Mononuclear cell (primary cell): ENCODE measurements at regions not wholly inside any gene's neighbourhood (a gene's known extent, or its start where the extent isn't known, plus 50 kb on each side); places are given as distances from the start of the nearest gene placed in this dataset.

Experiments
- H3K27me3 ChIP-seq: 2 replicates; pipeline ENCODE4 v1.6.0; 2011; ENCODE audit warnings: low read length, control low read depth; ENCODE audit not compliant: insufficient read depth
- H3K4me1 ChIP-seq: 2 replicates; pipeline ENCODE4 v1.5.1; 2011; ENCODE audit warnings: mild to moderate bottlenecking, low read length, control low read depth; ENCODE audit not compliant: insufficient read depth
- H3K4me3 ChIP-seq: 2 replicates; pipeline ENCODE4 v1.5.1; 2011; ENCODE audit warnings: mild to moderate bottlenecking, low read length, moderate library complexity
- H3K9me3 ChIP-seq: 2 replicates; pipeline ENCODE4 v1.5.1; 2011; ENCODE audit warnings: low read depth, mild to moderate bottlenecking, control low read depth, low read length

DNA sequence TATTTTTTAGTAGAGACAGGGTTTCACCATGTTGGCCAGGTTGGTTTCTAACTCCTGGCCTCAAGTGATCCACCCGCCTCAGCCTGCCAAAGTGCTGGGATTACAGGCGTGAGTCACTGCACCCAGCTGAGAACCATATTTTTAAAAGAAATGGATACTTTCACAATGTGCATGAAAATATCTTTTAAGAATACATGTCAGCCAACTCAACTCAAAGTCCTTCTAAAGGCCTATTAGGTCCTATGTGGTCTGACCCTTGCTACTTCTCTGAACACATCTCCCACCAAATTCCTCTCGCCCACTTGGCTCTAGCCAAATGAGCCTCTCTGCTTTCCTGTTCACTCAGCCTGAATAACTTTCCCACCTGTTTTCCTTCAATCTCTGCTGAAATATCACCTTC lies 119.6 kb downstream of the MTX2 start:
- no peak overlapping the region for H3K4me3 ChIP-seq
- no peaks in the 10 kb centered on the region for H3K9me3 ChIP-seq
- H3K27me3 ChIP-seq = no peaks in the 10 kb centered on the region
- no peaks in the 10 kb centered on the region for H3K4me1 ChIP-seq

DNA sequence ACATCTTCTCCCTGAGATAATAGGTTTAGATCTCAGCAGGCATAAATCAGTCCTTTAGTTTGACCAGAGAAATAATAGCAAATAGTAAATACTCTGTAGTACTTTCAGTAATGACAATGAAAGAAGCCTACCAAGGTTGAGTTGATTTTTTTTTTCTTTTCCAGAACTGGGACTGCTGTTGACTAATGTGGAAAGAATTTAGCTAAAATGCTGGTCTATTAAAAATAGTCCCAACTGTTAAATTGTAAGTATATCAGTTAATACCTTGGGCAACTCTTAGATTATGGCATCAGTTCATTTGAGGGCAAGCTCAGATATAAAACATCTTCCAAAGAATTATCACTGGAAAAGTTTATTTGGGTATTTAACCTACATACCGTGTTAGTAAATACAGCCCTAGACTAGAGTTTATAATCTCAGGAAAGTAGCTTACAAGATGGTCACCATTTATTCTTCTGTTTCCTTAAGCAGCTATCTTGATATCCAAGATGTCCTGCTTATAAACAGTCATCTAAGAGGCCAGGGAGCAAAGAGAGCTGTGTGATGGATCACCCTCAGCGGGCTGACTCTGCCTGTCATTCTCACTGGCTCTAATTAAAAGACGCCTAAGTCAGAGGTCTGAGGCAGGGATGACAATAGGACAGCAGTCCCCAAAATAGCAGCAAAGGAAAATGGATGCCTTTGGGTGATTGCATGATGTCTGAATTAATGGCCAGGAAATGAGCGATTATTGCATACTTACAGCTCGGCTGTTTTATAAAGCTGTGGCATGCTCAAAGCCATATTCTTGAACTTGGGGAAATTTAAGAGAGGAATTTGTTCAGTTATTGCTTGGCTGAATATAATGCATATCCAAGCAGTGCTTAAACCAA lies 121.3 kb downstream of the MTX2 start:
- no peak overlapping the region for H3K4me3 ChIP-seq

DNA sequence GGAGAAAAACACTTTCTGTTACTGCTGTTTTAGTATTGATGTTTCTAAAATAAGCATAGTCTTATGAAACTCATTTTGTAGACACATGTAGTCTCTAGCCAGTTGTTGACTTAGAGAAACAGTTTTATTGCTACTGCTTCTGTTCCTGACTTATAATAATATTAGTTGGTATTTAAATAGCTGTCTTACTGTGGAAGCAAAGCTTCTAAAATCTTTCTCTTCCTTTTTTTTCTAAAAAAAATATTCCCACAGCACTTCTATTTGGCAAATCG lies 121.8 kb downstream of the MTX2 start:
- Histone ChIP-seq H3K4me3 (no peak overlapping the region), H3K9me3 (no peaks in the 10 kb centered on the region)

More for the DNA sequence above, 121.3 kb downstream of the MTX2 start:
- no peaks in the 10 kb centered on the region for H3K27me3 ChIP-seq
- no peaks in the 10 kb centered on the region for H3K9me3 ChIP-seq
- no peaks in the 10 kb centered on the region for H3K4me1 ChIP-seq

DNA sequence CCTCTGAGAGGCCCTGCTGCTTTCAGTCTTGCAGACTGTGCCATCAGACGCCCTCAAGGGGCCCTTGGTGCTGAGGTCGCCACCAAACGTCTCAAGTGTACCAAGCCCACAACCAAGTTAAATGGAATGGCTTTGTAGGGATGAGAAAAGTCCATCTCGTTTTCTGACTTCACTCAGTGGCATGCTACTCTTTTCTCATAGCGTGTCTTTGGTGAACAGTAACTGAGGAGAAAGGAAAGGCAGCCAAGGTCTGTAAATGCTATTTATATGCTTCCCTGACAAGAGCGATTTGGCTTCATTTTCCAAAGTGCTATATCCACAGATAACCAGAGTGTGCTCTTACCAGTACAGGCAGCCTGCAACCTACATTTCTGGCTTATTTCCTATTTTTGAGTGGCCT lies 123.0 kb downstream of the MTX2 start:
- Histone ChIP-seq H3K4me1 (no peaks in the 10 kb centered on the region), H3K27me3 (no peaks in the 10 kb centered on the region), H3K4me3 (no peak overlapping the region), H3K9me3 (no peaks in the 10 kb centered on the region)

More for the DNA sequence above, 121.8 kb downstream of the MTX2 start:
- H3K27me3 ChIP-seq = no peaks in the 10 kb centered on the region
- H3K4me1 ChIP-seq = no peaks in the 10 kb centered on the region

DNA sequence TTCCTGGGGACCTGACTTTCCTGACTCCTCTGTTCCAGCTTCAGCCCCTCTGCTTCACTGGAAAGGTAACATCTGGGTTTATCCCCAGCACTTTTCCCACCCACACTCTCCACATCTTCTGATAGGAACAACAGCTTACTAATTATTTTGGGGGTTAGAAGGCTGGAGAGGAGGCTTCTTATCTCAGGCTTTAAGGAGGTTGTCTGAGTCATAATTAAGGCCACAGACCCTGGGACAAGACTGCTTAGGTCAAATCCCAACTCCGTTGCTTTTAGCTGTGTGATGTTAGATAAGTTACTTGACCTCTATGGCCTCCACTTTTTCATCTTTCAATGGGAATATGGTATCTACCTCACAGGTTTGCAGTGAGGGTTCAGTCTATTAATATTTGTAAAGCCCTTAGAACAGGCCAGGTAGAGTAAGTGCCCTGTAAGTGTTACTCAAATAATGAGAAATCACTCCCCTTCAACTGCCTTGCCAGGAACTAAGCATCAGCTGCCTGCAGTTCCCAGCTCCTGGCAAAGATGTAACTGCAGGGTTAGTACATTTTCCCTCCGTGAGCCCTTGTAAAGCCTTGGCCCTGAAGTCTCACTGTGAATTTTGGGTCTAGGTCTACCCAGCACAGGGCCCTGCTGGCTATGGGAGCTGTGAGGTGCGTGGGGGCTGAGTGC lies 123.6 kb downstream of the MTX2 start:
- Histone ChIP-seq H3K9me3 (no peaks in the 10 kb centered on the region), H3K4me3 (no peak overlapping the region), H3K27me3 (no peaks in the 10 kb centered on the region), H3K4me1 (no peaks in the 10 kb centered on the region)

DNA sequence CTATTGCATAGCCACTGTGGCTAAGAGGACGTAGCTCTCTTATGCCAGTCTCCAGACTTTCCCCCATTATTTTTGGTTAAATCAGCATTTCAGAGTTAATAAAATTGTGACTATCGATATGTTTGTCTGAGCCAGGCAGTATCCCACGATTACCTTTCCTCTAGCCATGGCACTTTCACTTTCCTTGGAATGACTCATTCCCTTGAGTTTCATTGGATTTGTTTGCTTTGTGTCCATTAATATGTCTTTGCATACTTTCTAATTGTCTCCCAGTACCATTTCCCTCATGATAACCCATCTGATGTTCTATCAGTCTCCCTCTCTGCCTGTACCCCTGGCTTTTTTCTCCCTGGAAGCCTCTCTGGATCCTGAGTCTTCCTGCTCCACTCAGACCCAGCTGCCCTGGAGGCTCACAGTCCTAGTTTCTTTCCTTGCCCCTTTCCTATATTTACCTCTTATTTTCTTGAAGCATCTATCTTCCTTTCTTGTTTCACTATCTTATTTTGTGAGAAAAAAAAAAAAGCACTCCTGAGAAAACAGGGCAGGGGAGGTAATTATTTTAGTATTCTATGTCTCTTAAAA lies 126.1 kb downstream of the MTX2 start:
- Histone ChIP-seq H3K9me3 (no peaks in the 10 kb centered on the region), H3K27me3 (peaks cover 3% of the 10 kb centered on the region), H3K4me3 (no peak overlapping the region), H3K4me1 (no peaks in the 10 kb centered on the region)

DNA sequence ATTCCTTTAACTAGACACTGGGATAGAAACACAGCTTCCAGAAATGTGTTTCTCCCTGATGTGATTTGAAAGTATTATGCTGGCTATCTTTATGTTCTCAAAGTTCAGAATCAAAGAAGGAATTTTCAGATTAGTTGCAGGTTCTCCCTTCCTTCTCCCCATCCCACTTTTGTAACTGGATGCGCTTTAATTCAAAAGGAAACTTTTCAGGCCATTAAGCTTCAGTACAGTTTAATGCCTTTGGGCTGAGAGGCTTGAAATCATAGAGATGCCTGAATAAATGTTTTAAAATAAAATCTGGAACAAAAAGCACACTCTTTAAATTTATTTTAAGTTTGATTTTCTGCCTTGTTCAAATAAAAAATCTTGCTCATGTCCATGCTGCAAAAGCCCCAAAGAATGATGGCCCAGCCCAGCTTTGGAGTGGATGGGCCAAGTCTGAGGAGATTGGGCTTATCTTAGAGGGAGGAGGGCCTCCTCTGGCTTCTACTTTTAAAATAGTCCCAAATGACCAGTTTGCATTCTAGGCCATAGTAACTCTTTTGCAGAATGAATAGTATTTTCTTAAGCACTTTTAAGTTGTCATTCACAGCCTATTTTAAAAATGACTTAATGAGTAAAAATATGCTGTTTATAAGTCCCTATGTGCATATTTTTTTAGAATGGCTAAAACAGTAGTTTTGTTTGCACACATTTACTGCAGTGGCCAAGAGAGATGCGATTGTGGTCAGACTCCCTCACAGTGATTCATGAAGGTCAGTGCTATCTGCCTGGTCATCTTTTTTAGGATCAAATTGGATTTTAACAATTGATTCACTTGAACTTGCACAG lies 129.2 kb downstream of the MTX2 start:
- peaks cover 3% of the 10 kb centered on the region for H3K27me3 ChIP-seq
- H3K4me3 ChIP-seq = no peak overlapping the region
- H3K4me1 ChIP-seq = no peaks in the 10 kb centered on the region
- no peaks in the 10 kb centered on the region for H3K9me3 ChIP-seq

DNA sequence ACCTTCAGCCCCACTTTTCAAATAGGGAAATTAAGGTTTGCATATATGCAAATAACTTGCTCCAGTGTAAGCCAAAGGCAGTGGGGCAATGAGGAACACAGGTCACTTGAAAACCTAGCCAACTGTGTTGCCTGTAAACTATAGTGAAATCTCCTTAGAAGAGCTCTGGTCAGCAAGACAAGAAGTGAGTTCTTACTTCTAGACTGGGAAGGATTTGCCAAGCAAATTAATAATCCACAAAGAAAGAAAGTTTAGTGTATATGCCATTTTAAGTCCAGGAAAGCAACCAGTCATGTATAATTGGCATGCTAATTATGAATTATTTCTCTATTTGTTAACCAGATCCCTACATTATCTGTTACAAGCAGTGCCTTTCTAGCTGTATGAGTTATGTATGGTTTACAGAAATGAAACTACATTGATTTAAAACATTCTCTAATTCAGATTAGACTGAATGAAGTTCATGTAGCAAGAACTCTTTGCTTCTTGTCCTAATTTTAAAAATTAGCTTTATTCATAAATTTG lies 129.9 kb downstream of the MTX2 start:
- Histone ChIP-seq H3K27me3 (peaks cover 3% of the 10 kb centered on the region), H3K4me1 (no peaks in the 10 kb centered on the region), H3K4me3 (no peak overlapping the region), H3K9me3 (no peaks in the 10 kb centered on the region)

DNA sequence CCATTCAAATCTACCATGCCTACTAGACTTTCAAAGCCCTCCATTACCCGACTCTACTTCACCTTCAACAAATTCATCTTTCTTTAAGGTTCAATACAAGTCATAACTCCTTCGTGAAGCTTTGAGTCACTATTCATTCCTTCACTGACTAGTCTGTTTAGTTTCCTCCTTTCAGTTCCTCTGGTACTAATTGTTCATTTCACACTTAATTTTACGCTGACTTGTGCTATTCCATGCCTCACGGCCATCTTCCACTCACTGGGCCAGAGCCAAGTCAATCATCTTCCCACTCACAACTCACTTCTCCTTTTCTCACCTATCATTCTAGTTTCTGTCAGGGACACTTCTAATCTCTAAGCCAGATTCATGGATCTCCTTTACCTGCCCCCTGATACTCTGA lies 136.2 kb downstream of the MTX2 start:
- Histone ChIP-seq H3K9me3 (no peaks in the 10 kb centered on the region), H3K4me3 (no peak overlapping the region), H3K27me3 (peaks cover 4% of the 10 kb centered on the region), H3K4me1 (no peaks in the 10 kb centered on the region)

DNA sequence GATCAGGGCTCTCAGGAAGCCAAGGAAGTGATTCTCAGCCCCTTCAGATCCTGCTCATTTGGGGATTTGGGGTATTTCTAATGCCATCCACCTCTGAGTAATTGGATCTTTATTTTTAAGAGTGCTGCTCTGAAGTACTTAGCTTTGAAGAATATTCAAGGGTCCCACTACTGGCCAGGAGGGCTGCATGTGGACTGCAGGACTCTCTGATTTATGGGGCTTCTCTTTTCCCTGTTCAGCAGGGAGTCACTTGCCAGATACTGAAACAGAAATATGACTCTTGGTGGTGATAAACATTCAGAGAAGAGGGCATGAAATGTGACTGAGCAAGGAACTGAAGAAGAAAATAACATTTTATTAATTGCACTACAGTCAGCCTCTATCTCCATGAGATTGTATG lies 138.5 kb downstream of the MTX2 start:
- no peaks in the 10 kb centered on the region for H3K9me3 ChIP-seq
- H3K4me3 ChIP-seq = no peak overlapping the region
- peaks cover 6% of the 10 kb centered on the region for H3K27me3 ChIP-seq
- H3K4me1 ChIP-seq = no peaks in the 10 kb centered on the region

DNA sequence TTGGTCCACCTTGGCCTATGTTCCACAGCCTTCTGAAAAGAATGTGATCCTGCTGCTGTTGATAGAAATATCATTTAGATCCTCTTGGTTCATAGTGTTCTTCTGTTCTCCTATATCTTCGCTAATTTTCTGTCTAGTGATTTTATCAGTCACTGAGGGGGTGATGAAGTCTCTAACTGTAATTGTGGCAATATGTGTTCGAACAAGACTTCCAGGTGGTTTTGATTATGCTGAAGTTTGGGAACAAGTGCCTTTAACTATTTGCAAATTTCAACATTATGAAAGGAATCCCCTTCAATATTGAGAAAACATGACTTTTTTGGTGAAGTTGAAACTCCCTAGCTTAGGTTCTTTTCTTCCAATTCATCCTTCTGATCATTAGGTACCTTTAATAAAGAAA lies 140.4 kb downstream of the MTX2 start:
- H3K4me3 ChIP-seq = no peak overlapping the region
- H3K27me3 ChIP-seq = peaks cover 6% of the 10 kb centered on the region
- H3K4me1 ChIP-seq = no peaks in the 10 kb centered on the region
- H3K9me3 ChIP-seq = no peaks in the 10 kb centered on the region

DNA sequence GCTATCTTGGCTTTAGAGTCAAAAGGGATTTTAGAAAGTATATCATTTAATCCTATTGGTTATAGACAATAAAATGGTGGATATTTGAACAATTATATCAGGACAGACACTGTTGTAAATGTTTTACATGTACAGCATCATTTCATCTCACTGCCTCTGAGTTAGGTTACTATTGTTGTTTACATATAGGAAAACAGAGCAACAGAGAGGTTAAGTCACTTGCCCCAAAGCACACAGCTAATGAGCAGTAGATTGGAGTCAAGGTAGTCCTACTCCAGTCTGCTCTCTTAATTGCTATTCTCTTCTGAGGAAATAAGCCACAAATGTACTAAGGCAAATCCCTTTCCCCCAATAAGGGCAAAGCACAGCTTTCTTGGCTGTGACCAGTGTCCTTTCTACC lies 142.9 kb downstream of the MTX2 start:
- Histone ChIP-seq H3K4me1 (no peaks in the 10 kb centered on the region), H3K4me3 (no peak overlapping the region), H3K27me3 (peaks cover 6% of the 10 kb centered on the region), H3K9me3 (no peaks in the 10 kb centered on the region)

DNA sequence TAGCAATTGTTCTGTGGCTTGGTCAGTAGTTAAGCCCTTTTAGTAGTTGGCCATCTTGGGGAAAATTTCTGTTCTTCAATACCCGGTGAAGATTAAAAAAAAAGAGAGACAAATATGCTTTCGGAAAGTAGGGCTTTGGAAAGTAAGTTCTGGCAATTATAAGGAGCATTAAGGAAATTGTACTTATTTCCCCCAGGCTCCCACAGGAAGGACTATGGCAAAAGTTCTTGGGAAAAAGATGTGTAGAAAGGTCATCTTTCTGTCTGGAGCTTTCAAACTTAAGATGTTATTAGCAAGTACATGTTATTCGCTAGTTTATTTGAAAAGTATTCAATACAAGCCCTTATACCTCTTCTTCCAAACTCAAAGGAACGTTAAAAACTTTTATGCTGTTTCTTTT lies 144.5 kb downstream of the MTX2 start:
- no peak overlapping the region for H3K4me3 ChIP-seq
- no peaks in the 10 kb centered on the region for H3K9me3 ChIP-seq
- H3K4me1 ChIP-seq = no peaks in the 10 kb centered on the region
- H3K27me3 ChIP-seq = peaks cover 4% of the 10 kb centered on the region

DNA sequence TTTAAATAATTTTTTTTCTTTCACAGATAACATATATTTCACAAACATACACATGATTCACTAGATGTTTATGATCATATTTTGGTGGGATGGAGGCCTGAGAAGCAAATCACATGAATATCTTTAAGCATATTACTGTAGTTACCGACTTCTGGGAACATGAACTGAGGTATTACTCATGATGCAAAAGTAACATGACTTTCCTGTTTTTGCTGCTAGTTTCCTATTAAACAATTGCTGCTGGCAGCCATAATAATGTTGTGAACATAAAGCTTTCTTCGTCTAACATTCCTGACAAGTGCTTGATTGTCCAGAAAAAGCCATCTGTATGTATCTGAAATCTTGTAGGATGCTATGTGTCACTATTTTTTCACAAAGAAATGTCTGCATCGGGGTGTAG lies 145.4 kb downstream of the MTX2 start:
- Histone ChIP-seq H3K9me3 (no peaks in the 10 kb centered on the region), H3K27me3 (peaks cover 3% of the 10 kb centered on the region), H3K4me1 (no peaks in the 10 kb centered on the region), H3K4me3 (no peak overlapping the region)
